GM19397 (cell line): ENCODE measurements at regions not wholly inside any gene's neighbourhood (a gene's known extent, or its start where the extent isn't known, plus 50 kb on each side); places are given as distances from the start of the nearest gene placed in this dataset.

Experiments used
- ATAC-seq: cut with Tn5 transposase; IDR thresholded peaks from one replicate; pipeline ENCODE4 v1.9.1; 2021; ENCODE audit warnings: mild to moderate bottlenecking, moderate library complexity; ENCODE audit not compliant: unreplicated experiment

GRCh38 chr9:16959391-16959790, 88.9 kb upstream of the BNC2 start:
- no peak for ATAC-seq

- no peak for ATAC-seq
These were observed 83.6 kb upstream of the BNC2 start for GRCh38 chr9:16954040-16954439.

- no peak for ATAC-seq
These were observed 81.0 kb upstream of the BNC2 start for GRCh38 chr9:16951502-16951901.

GRCh38 chr9:16950051-16950450, 79.6 kb upstream of the BNC2 start:
- no peak for ATAC-seq

GRCh38 chr9:16930578-16930977, 60.1 kb upstream of the BNC2 start:
- no peak for ATAC-seq

GRCh38 chr9:16928179-16928945, 57.9 kb upstream of the BNC2 start:
- ATAC-seq: no peak

- no peak for ATAC-seq
These were observed 55.0 kb upstream of the BNC2 start for GRCh38 chr9:16925426-16925825.

GRCh38 chr9:16924311-16924915, 53.9 kb upstream of the BNC2 start:
- no peak for ATAC-seq

GRCh38 chr9:16921855-16922254, 51.4 kb upstream of the BNC2 start:
- ATAC-seq: no peak
